ENCODE measurements at regions not wholly inside any gene's neighbourhood (a gene's known extent, or its start where the extent isn't known, plus 50 kb on each side); places are given as distances from the start of the nearest gene placed in this dataset.

GRCh38 chr16:35562919-35563318 is 2103.5 kb downstream of the TP53TG3F start:
- peaks cover 26% of the 10 kb centered on the region for H3K9me3 Mint-ChIP-seq
- ATAC-seq (no peak), DNase-seq (no peak)
- POLR2A ChIA-PET: no interaction called here
- H3K27me3 Mint-ChIP-seq: no peaks in the 10 kb centered on the region
- no peaks in the 10 kb centered on the region for H3K4me1 Mint-ChIP-seq (ENCODE audit: low read depth)
- intact Hi-C loops (cut with micrococcal nuclease): no loop called here
- TF ChIP-seq CTCF (IDR thresholded peaks at IDR 0.05): no peak
- no peaks in the 10 kb centered on the region for H3K36me3 Mint-ChIP-seq (ENCODE audit: low read depth)
- CTCF ChIA-PET: no interaction called here
- H3K27ac Mint-ChIP-seq: no peak overlapping the region
- H3K4me3 Mint-ChIP-seq: no peak overlapping the region

- ATAC-seq: no peak
- no peak overlapping the region for H3K27ac Mint-ChIP-seq
- no peak overlapping the region for H3K4me3 Mint-ChIP-seq
- no peaks in the 10 kb centered on the region for H3K36me3 Mint-ChIP-seq (ENCODE audit: low read depth)
- no peaks in the 10 kb centered on the region for H3K27me3 Mint-ChIP-seq
- intact Hi-C loops (cut with micrococcal nuclease): no loop called here
- no peak for DNase-seq
- ChIA-PET CTCF (no interaction called here), POLR2A (no interaction called here)
- H3K4me1 Mint-ChIP-seq (ENCODE audit: low read depth): no peaks in the 10 kb centered on the region
- peaks cover 22% of the 10 kb centered on the region for H3K9me3 Mint-ChIP-seq
- TF ChIP-seq CTCF (IDR thresholded peaks at IDR 0.05): no peak
Observed at GRCh38 chr16:35564148-35564547, 2104.7 kb downstream of the TP53TG3F start.

GRCh38 chr16:35564889-35565288 is 2105.5 kb downstream of the TP53TG3F start:
- ATAC-seq (no peak), DNase-seq (no peak)
- H3K27ac Mint-ChIP-seq: no peak overlapping the region
- H3K36me3 Mint-ChIP-seq (ENCODE audit: low read depth): no peaks in the 10 kb centered on the region
- intact Hi-C loops (cut with micrococcal nuclease): no loop called here
- TF ChIP-seq CTCF (IDR thresholded peaks at IDR 0.05): no peak
- POLR2A ChIA-PET: no interaction called here
- H3K4me1 Mint-ChIP-seq (ENCODE audit: low read depth): no peaks in the 10 kb centered on the region
- peaks cover 21% of the 10 kb centered on the region for H3K9me3 Mint-ChIP-seq
- H3K4me3 Mint-ChIP-seq: no peak overlapping the region
- no peaks in the 10 kb centered on the region for H3K27me3 Mint-ChIP-seq
- CTCF ChIA-PET: no interaction called here

- DNase-seq: no peak
- intact Hi-C loops (cut with micrococcal nuclease): no loop called here
- H3K36me3 Mint-ChIP-seq (ENCODE audit: low read depth): no peaks in the 10 kb centered on the region
- no peaks in the 10 kb centered on the region for H3K4me1 Mint-ChIP-seq (ENCODE audit: low read depth)
- ChIA-PET POLR2A (no interaction called here), CTCF (no interaction called here)
- no peak for TF ChIP-seq CTCF (IDR thresholded peaks at IDR 0.05)
- H3K9me3 Mint-ChIP-seq: peaks cover 22% of the 10 kb centered on the region
- no peaks in the 10 kb centered on the region for H3K27me3 Mint-ChIP-seq
- H3K27ac Mint-ChIP-seq: no peak overlapping the region
- no peak for ATAC-seq
- H3K4me3 Mint-ChIP-seq: no peak overlapping the region
Observed at GRCh38 chr16:35565626-35566025, 2106.2 kb downstream of the TP53TG3F start.

- intact Hi-C loops (cut with micrococcal nuclease): no loop called here
- ChIA-PET POLR2A (no interaction called here), CTCF (no interaction called here)
- H3K36me3 Mint-ChIP-seq (ENCODE audit: low read depth): no peaks in the 10 kb centered on the region
- DNase-seq: no peak
- no peaks in the 10 kb centered on the region for H3K27me3 Mint-ChIP-seq
- no peak overlapping the region for H3K4me3 Mint-ChIP-seq
- H3K27ac Mint-ChIP-seq: no peak overlapping the region
- H3K4me1 Mint-ChIP-seq (ENCODE audit: low read depth): no peaks in the 10 kb centered on the region
- H3K9me3 Mint-ChIP-seq: peaks cover 31% of the 10 kb centered on the region
- no peak for TF ChIP-seq CTCF (IDR thresholded peaks at IDR 0.05)
- no peak for ATAC-seq
Observed at GRCh38 chr16:35569413-35569812, 2110.0 kb downstream of the TP53TG3F start.

All from activated CD8-positive, alpha-beta T cell treated with anti-CD3 and anti-CD28 coated beads for 36 hours (primary cell).